Stimulated activated effector memory CD8-positive, alpha-beta T cell treated with anti-CD3 and anti-CD28 coated beads, Interleukin-12 subunit alpha, Interleukin-12 subunit beta, amount 100 ng/mL, for 72 hours (primary cell): ENCODE measurements at regions not wholly inside any gene's neighbourhood (a gene's known extent, or its start where the extent isn't known, plus 50 kb on each side); places are given as distances from the start of the nearest gene placed in this dataset.
A peak's percentile ranks its signal among the peaks of the same experiment; 100 is the strongest.

Source experiments
- ATAC-seq: fragments of 150-1000 bp; cut with Tn5 transposase; 2 replicates; pipeline ENCODE4 v1.10.0; 2021
- DNase-seq, 2 donors: peaks; one replicate each; pipeline ENCODE4 v3.0.0; 2021 to 2022; ENCODE audit warnings: low spot score in 2 of 2
- H3K27ac Mint-ChIP-seq: one replicate; pipeline ENCODE4 v1.8.0; 2022; ENCODE audit warnings: mild to moderate bottlenecking, mixed read lengths
- H3K36me3 Mint-ChIP-seq: one replicate; pipeline ENCODE4 v1.8.0; 2022; ENCODE audit warnings: mild to moderate bottlenecking, mixed read lengths
- H3K4me1 Mint-ChIP-seq: one replicate; pipeline ENCODE4 v1.8.0; 2022; ENCODE audit warnings: mixed read lengths
- H3K4me3 Mint-ChIP-seq: one replicate; pipeline ENCODE4 v1.8.0; 2022; ENCODE audit warnings: mild to moderate bottlenecking, mixed read lengths
- H3K9me3 Mint-ChIP-seq: one replicate; pipeline ENCODE4 v1.8.0; 2022; ENCODE audit warnings: mixed read lengths

- no peaks in the 10 kb centered on the region for H3K9me3 Mint-ChIP-seq
- ATAC-seq (peak; percentile 29), DNase-seq (no peak)
- H3K27ac Mint-ChIP-seq: peak overlapping the region; percentile 53
- H3K4me1 Mint-ChIP-seq: peaks cover 16% of the 10 kb centered on the region
- no peak overlapping the region for H3K4me3 Mint-ChIP-seq
- H3K36me3 Mint-ChIP-seq: no peaks in the 10 kb centered on the region
These were observed 52.5 kb upstream of the PLEKHG7 start for GRCh38 chr12:92650228-92650822.

- no peaks in the 10 kb centered on the region for H3K36me3 Mint-ChIP-seq
These were observed 53.1 kb upstream of the PLEKHG7 start for GRCh38 chr12:92649511-92650227.

GRCh38 chr12:92648242-92649031 is 54.4 kb upstream of the PLEKHG7 start:
- DNase-seq (no peak), ATAC-seq (no peak)
- H3K9me3 Mint-ChIP-seq: no peaks in the 10 kb centered on the region
- no peak overlapping the region for H3K4me3 Mint-ChIP-seq
- H3K4me1 Mint-ChIP-seq: peaks cover 16% of the 10 kb centered on the region
- no peaks in the 10 kb centered on the region for H3K36me3 Mint-ChIP-seq
- H3K27ac Mint-ChIP-seq: no peak overlapping the region

More at GRCh38 chr12:92649511-92650227, 53.1 kb upstream of the PLEKHG7 start:
- Mint-ChIP-seq H3K27ac (peak overlapping the region; percentile 53), H3K9me3 (no peaks in the 10 kb centered on the region), H3K4me1 (peaks cover 16% of the 10 kb centered on the region), H3K4me3 (no peak overlapping the region)
- DNase-seq (peak; percentile 36 to 68), ATAC-seq (peak; percentile 98)

- Mint-ChIP-seq H3K36me3 (no peaks in the 10 kb centered on the region), H3K4me1 (no peaks in the 10 kb centered on the region), H3K4me3 (no peak overlapping the region), H3K27ac (no peak overlapping the region), H3K9me3 (peaks cover 3% of the 10 kb centered on the region)
- DNase-seq: no peak
- ATAC-seq: no peak
These were observed 61.5 kb upstream of the PLEKHG7 start for GRCh38 chr12:92641291-92641690.

- ATAC-seq (no peak), DNase-seq (no peak)
- Mint-ChIP-seq H3K27ac (no peak overlapping the region), H3K4me3 (no peak overlapping the region), H3K4me1 (no peaks in the 10 kb centered on the region), H3K36me3 (no peaks in the 10 kb centered on the region), H3K9me3 (peaks cover 3% of the 10 kb centered on the region)
These were observed 62.1 kb upstream of the PLEKHG7 start for GRCh38 chr12:92640691-92641090.

GRCh38 chr12:92639017-92639416 is 63.8 kb upstream of the PLEKHG7 start:
- Mint-ChIP-seq H3K36me3 (no peaks in the 10 kb centered on the region), H3K4me1 (no peaks in the 10 kb centered on the region), H3K27ac (no peak overlapping the region), H3K4me3 (no peak overlapping the region), H3K9me3 (peaks cover 3% of the 10 kb centered on the region)
- DNase-seq: no peak
- ATAC-seq: no peak

- Mint-ChIP-seq H3K4me3 (no peak overlapping the region), H3K27ac (no peak overlapping the region), H3K9me3 (no peaks in the 10 kb centered on the region), H3K4me1 (no peaks in the 10 kb centered on the region), H3K36me3 (no peaks in the 10 kb centered on the region)
- ATAC-seq (no peak), DNase-seq (no peak)
These were observed 68.1 kb upstream of the PLEKHG7 start for GRCh38 chr12:92634730-92635129.

- Mint-ChIP-seq H3K36me3 (no peaks in the 10 kb centered on the region), H3K9me3 (no peaks in the 10 kb centered on the region), H3K27ac (no peak overlapping the region), H3K4me1 (no peaks in the 10 kb centered on the region), H3K4me3 (no peak overlapping the region)
- ATAC-seq: no peak
- no peak for DNase-seq
These were observed 68.6 kb upstream of the PLEKHG7 start for GRCh38 chr12:92634202-92634601.

- ATAC-seq (no peak), DNase-seq (no peak)
- Mint-ChIP-seq H3K4me1 (peaks cover 4% of the 10 kb centered on the region), H3K4me3 (no peak overlapping the region), H3K27ac (no peak overlapping the region), H3K36me3 (no peaks in the 10 kb centered on the region), H3K9me3 (no peaks in the 10 kb centered on the region)
These were observed 71.8 kb upstream of the PLEKHG7 start for GRCh38 chr12:92630968-92631367.

- Mint-ChIP-seq H3K9me3 (no peaks in the 10 kb centered on the region), H3K27ac (no peak overlapping the region), H3K36me3 (peaks cover 5% of the 10 kb centered on the region), H3K4me1 (peaks cover 10% of the 10 kb centered on the region), H3K4me3 (no peak overlapping the region)
- ATAC-seq (no peak), DNase-seq (no peak)
These were observed 73.3 kb upstream of the PLEKHG7 start for GRCh38 chr12:92629349-92630065.

- no peaks in the 10 kb centered on the region for H3K9me3 Mint-ChIP-seq
- H3K36me3 Mint-ChIP-seq: peaks cover 5% of the 10 kb centered on the region
- no peak for DNase-seq
- ATAC-seq: no peak
- no peak overlapping the region for H3K4me3 Mint-ChIP-seq
- H3K27ac Mint-ChIP-seq: no peak overlapping the region
- peaks cover 10% of the 10 kb centered on the region for H3K4me1 Mint-ChIP-seq
These were observed 74.3 kb upstream of the PLEKHG7 start for GRCh38 chr12:92628476-92628875.

GRCh38 chr12:92627511-92627910 is 75.3 kb upstream of the PLEKHG7 start:
- H3K36me3 Mint-ChIP-seq: peaks cover 5% of the 10 kb centered on the region
- no peaks in the 10 kb centered on the region for H3K9me3 Mint-ChIP-seq
- no peak for ATAC-seq
- H3K4me3 Mint-ChIP-seq: no peak overlapping the region
- H3K27ac Mint-ChIP-seq: no peak overlapping the region
- DNase-seq: no peak
- H3K4me1 Mint-ChIP-seq: peaks cover 10% of the 10 kb centered on the region

GRCh38 chr12:92625639-92626310 is 77.0 kb upstream of the PLEKHG7 start:
- ATAC-seq: peak; percentile 73
- Mint-ChIP-seq H3K27ac (peak overlapping the region; percentile 59), H3K9me3 (peaks cover 5% of the 10 kb centered on the region)

GRCh38 chr12:92624236-92624635 is 78.6 kb upstream of the PLEKHG7 start:
- peaks cover 23% of the 10 kb centered on the region for H3K4me1 Mint-ChIP-seq
- no peak overlapping the region for H3K4me3 Mint-ChIP-seq
- no peak for DNase-seq
- H3K9me3 Mint-ChIP-seq: peaks cover 5% of the 10 kb centered on the region
- ATAC-seq: peak; percentile 75
- H3K27ac Mint-ChIP-seq: peak overlapping the region; percentile 60
- peaks cover 5% of the 10 kb centered on the region for H3K36me3 Mint-ChIP-seq

More at GRCh38 chr12:92625639-92626310, 77.0 kb upstream of the PLEKHG7 start:
- no peak for DNase-seq
- H3K36me3 Mint-ChIP-seq: peaks cover 5% of the 10 kb centered on the region
- no peak overlapping the region for H3K4me3 Mint-ChIP-seq
- peaks cover 18% of the 10 kb centered on the region for H3K4me1 Mint-ChIP-seq

- H3K27ac Mint-ChIP-seq: no peak overlapping the region
- DNase-seq: no peak
These were observed 79.4 kb upstream of the PLEKHG7 start for GRCh38 chr12:92623386-92623785.

More at GRCh38 chr12:92623386-92623785, 79.4 kb upstream of the PLEKHG7 start:
- H3K9me3 Mint-ChIP-seq: peaks cover 5% of the 10 kb centered on the region
- H3K4me3 Mint-ChIP-seq: no peak overlapping the region
- H3K36me3 Mint-ChIP-seq: peaks cover 5% of the 10 kb centered on the region
- ATAC-seq: no peak
- peaks cover 23% of the 10 kb centered on the region for H3K4me1 Mint-ChIP-seq
